H54 (cell line): ENCODE measurements at regions not wholly inside any gene's neighbourhood (a gene's known extent, or its start where the extent isn't known, plus 50 kb on each side); places are given as distances from the start of the nearest gene placed in this dataset.

Experiments
- DNase-seq: peaks from one replicate; pipeline ENCODE4 v3.0.0; 2011; ENCODE audit warnings: low spot score, mixed read lengths; ENCODE audit not compliant: insufficient read length
- FAIRE-seq: peaks from 3 replicates; lab custom pipeline; 2011; peaks lifted over from hg19 to GRCh38; lab: Jason Lieb, UNC
- POLR2A ChIP-seq: IDR thresholded peaks from 2 replicates; pipeline ENCODE4 v1.6.1; 2011; ENCODE audit warnings: low read depth, mild to moderate bottlenecking, low read length

- no peak for TF ChIP-seq POLR2A
- no peak for DNase-seq
- no peak for FAIRE-seq
Observed at GRCh38 chr3:181300033-181300432, 310.5 kb upstream of the DNAJC19 start.

DNA sequence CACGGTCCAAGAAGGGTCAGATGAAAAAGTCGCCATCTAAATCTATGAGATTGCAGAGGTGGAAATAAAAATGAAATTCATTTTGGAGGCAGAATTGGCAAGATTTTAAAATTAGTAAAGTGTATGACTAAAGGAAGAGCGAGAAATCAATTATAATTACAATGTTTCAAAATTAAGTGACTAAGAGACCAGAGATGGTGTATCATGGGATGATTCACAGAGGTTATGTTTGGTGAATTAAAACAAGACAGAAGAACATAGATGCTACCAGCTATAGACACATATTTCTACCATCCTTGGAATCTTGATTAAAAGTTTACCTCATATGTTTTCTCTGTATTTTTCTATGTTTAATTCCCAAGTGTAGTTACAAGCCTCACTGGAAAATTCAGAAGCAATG lies 308.9 kb upstream of the DNAJC19 start:
- FAIRE-seq (no peak), DNase-seq (no peak)
- TF ChIP-seq POLR2A = no peak

DNA sequence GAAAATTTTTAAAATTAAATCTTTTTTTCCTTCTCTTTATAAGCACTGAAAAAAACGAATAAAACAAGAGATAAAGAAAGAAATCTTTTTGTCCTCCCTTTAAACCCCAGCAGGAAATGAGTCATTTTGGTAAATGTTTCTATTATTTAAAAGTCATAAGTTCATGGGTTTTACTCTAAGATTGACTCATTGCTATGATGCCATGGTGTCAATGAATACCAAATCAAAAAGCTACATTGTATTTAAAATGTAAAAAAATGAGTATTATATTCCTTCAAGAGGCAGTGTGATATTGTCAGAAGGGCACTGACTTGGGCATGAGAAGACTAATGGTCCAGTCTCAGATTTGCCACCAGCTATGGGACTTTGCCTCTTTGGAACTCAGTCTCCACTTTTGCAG lies 303.4 kb upstream of the DNAJC19 start:
- FAIRE-seq (no peak), DNase-seq (no peak)
- TF ChIP-seq POLR2A = no peak

DNA sequence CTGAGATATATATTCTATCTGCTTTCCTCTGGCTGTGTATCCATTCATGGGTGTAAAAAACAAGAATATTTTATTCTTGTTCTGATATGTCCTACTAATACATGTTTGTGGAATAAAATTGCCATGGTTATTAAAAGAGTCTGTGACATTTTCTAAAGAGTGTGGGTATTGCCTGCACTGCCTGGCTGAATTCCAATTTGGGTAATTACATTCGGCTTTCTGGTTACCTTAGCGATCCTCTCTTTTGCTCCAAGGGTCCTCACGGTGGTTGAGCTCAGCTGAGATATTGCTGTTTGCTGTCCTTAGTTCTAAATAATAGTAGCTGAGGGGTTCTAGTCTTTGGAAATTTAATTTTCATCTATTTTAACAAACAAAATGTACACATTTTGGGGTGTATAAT lies 301.4 kb upstream of the DNAJC19 start:
- no peak for FAIRE-seq
- no peak for DNase-seq

GRCh38 chr3:181289306-181289705 lies 299.8 kb upstream of the DNAJC19 start:
- no peak for TF ChIP-seq POLR2A
- FAIRE-seq = no peak

More for the DNA sequence above, 301.4 kb upstream of the DNAJC19 start:
- TF ChIP-seq POLR2A = no peak

GRCh38 chr3:181288145-181288544 lies 298.6 kb upstream of the DNAJC19 start:
- DNase-seq (no peak), FAIRE-seq (no peak)
- no peak for TF ChIP-seq POLR2A

More at GRCh38 chr3:181289306-181289705, 299.8 kb upstream of the DNAJC19 start:
- no peak for DNase-seq

DNA sequence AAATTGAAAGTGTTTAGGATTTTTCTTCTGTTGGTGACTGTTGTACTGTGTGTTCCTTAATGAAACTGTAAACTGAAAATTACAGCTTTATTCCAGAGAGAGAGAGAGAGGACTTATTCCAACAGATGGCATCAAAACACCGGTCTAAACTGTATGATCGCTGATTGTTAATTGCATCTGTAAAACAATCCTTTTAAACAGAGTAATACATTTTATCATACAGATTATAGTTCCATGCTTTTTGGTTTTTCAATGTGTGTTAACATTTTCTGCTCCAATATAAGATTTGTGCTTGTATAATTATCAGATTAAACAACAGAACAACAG lies 289.7 kb upstream of the DNAJC19 start:
- no peak for TF ChIP-seq POLR2A
- FAIRE-seq = no peak
- DNase-seq = no peak

DNA sequence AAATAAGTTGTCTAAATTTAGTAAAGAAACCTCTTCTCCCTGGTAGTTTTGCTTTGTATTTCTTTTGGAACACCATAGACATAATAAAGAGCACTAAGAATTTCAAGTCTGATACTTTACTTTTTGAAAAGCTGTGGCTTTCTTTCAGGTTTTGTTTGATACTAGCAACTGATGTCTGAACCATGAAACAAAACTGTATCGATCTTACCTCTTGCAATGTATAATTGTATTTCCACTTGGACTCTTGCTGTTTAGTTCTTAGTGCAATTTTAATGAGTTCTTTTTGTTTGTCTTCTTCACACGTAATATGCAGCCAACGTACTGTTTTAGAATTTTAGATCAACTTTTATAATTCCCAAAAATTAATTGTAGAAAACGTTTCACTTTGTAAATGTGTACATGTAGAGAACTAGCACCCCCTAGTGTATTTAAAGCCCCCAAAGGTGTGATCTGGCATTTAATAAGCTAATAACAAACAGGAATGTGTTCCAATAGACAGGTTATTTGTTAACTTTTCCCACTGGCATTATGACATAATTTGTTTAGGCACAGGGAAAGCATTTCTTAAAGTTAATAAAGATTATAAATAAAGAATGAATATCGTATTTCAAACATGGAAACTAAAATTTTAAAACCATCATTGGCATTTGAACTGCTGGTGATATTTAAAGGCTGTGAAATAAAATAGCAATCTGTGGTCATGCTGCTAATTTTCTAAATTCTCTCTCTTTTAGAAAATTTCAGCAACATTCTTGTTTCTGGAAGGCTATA lies 289.1 kb upstream of the DNAJC19 start:
- DNase-seq (no peak), FAIRE-seq (no peak)
- no peak for TF ChIP-seq POLR2A

DNA sequence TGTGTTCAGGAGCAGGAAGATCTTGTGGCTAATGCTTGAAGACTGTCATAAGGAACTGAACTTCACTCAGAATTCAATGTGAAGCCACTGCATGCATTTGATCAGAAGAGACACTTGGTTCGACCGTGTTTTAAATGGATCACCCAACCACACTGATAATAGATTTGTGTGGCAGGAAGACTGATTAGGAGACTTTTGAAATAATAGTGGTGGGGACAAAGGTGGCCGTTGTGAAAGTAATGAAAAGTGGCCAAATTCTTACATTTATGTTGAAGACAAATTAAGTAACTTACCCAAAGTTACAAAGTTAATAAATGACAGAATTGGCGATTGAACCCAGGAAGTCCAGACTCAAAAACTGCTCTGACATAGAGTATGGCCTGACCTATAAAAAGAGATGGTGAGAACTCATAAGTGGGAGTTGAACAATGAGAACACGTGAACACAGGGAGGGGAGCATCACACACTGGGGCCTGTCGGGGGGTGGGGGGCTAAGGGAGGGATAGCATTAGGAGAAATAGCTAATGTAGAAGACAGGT lies 286.9 kb upstream of the DNAJC19 start:
- FAIRE-seq (no peak), DNase-seq (no peak)
- TF ChIP-seq POLR2A = no peak

DNA sequence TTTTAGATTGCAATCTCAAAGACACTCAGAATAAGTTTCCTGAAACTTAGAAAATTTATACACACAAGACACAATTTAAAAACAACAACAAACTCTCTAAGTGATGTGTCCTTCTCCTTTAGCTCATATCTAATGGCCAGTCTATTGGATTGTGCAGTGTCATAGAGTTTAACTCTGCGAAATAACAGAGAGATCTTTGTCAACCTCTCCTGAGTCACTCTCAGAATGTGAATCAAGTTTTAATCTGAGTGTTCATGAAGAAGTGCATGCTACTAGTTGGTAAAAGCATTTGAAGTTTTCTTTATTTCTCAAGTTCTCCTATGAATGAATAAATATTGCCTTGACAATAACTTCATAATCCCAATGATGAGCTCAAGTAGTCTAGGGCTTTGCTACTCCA lies 284.5 kb upstream of the DNAJC19 start:
- DNase-seq (no peak), FAIRE-seq (no peak)
- no peak for TF ChIP-seq POLR2A

DNA sequence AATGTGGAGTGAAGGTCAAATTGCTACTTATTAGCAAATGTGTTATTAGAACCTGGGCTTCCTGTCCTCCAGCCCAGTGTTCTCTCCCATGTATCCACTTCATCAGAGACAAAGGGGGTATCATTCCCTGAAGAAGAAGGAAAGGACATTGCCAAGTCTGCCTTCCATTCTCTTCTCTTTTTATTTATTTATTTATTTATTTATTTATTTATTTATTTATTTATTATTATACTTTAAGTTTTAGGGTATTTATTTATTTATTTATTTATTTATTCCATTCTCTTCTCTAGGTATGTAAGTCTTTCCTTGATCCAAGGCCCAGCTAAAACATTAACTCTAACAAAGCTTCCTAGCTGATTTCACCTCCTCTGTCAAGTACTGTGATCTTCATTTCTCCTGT lies 277.8 kb upstream of the DNAJC19 start:
- FAIRE-seq (no peak), DNase-seq (no peak)
- TF ChIP-seq POLR2A = no peak

- FAIRE-seq = no peak
- no peak for TF ChIP-seq POLR2A
- DNase-seq = no peak
Observed at GRCh38 chr3:181265750-181266333, 276.3 kb upstream of the DNAJC19 start.

DNA sequence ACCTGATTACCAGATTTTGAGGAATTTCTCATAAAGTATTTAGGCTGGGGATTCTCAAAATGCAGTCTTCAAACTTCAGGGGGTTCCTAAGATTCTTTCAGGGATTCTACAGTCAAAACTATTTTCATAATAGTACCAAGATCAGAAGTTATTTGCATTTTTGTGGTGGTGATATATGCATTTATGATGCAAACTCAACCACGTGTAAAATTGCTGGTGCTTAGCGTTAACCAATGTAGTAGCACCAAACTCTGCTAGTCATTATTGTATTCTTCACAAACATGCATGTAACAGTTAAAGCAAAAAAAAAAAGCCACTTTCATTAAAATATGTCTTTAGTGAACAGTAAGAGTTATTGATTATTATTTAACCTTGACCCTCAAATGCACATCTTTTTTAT lies 274.9 kb upstream of the DNAJC19 start:
- TF ChIP-seq POLR2A = no peak
- DNase-seq = no peak
- FAIRE-seq = no peak

GRCh38 chr3:181253796-181254195 lies 264.3 kb upstream of the DNAJC19 start:
- TF ChIP-seq POLR2A = no peak
- DNase-seq (no peak), FAIRE-seq (no peak)

DNA sequence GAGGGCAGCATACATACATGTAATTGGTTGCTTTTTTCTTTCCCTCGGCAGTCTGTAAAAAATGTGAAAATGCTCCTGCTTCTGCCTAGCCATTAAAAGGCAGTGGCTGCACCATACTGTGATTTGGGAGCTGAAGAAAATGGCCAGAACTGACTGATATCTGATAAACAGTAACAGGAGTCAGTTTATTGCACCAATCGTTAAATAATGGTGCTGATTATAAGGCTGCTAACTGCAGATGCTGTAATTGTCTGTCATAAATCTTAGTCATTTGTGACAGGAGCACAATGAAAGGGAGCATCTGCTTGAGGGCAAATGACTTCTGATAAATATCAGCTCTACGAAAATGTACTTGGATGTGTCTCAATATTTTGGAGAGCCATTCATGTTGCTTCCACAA lies 263.1 kb upstream of the DNAJC19 start:
- TF ChIP-seq POLR2A = no peak
- no peak for DNase-seq
- FAIRE-seq = no peak
